HepG2 (cell line): ENCODE measurements at regions not wholly inside any gene's neighbourhood (a gene's known extent, or its start where the extent isn't known, plus 50 kb on each side); places are given as distances from the start of the nearest gene placed in this dataset.

Source experiments
- ATAC-seq: fragments of 200-7000 bp; cut with Tn5 transposase; 3 replicates; pipeline ENCODE4 v1.9.1; 2020; ENCODE audit warnings: mild to moderate bottlenecking, moderate library complexity
- BruUV-seq: library from RNA; stranded (reverse); fragments of 400-500 nt; replicated peaks from 2 replicates; lab custom pipeline; 2021; lab: Mats Ljungman, UMichigan
- CTCF ChIA-PET: fragments of 300-600 bp; formaldehyde crosslinking; extraction: SDS; loops from one replicate; lab custom pipeline; 2021; ENCODE audit warnings: low total read pairs, inconsistent platforms, low intra/inter-chr PET ratio; lab: Yijun Ruan, JAX
- POLR2A ChIA-PET: fragments of 350-600 bp; sonication (Branson Sonifier 250); formaldehyde crosslinking; loops from one replicate; lab custom pipeline; 2020; ENCODE audit warnings: antibody characterized with exemption, inconsistent platforms; lab: Yijun Ruan, JAX
- DNase-seq: peaks from one replicate; pipeline ENCODE4 v3.0.0-alpha.2; 2015; ENCODE audit warnings: low spot score
- FAIRE-seq: peaks from 3 replicates; lab custom pipeline; 2011; peaks lifted over from hg19 to GRCh38; lab: Jason Lieb, UNC
- H2AFZ ChIP-seq: one replicate; pipeline ENCODE4 v1.6.1; 2011; ENCODE audit warnings: low read length, inconsistent platforms
- H3K27ac ChIP-seq: fragments of 300-600 bp; 3 replicates; pipeline ENCODE4 v1.8.0; 2011; ENCODE audit warnings: mixed run types, mild to moderate bottlenecking, mixed read lengths, low read length, inconsistent platforms; ENCODE audit not compliant: insufficient read depth; ENCODE audit errors: extremely low read length
- H3K27me3 ChIP-seq, 2 experiments: fragments of 200-600 bp in 1 of 2; 2 replicates in 1 of 2; 3 replicates in 1 of 2; pipeline versions ENCODE4 v1.6.0 to v1.8.0; 2011; ENCODE audit warnings: low read length in 2 of 2, mild to moderate bottlenecking in 2 of 2, moderate library complexity in 2 of 2, inconsistent platforms in 1 of 2; ENCODE audit not compliant: insufficient read depth in 2 of 2, control insufficient read depth in 1 of 2
- H3K36me3 ChIP-seq, 2 experiments: fragments of 200-600 bp in 1 of 2; replicated peaks in 1 of 2; 2 replicates in 1 of 2; 3 replicates in 1 of 2; pipeline versions ENCODE4 v1.5.1 to v1.8.0; 2011; ENCODE audit warnings: low read length in 2 of 2, inconsistent platforms in 1 of 2; ENCODE audit not compliant: insufficient read depth in 2 of 2, control insufficient read depth in 1 of 2
- H3K4me1 ChIP-seq: 2 replicates; pipeline ENCODE4 v1.5.1; 2012; ENCODE audit warnings: low read length, inconsistent platforms; ENCODE audit not compliant: insufficient read depth
- H3K4me2 ChIP-seq: 2 replicates; pipeline ENCODE4 v1.6.0; 2011; ENCODE audit warnings: low read depth, low read length, inconsistent platforms
- H3K4me3 ChIP-seq, 3 experiments: fragments of 200-600 bp in 1 of 3; sonication (generic), shearing (Covaris generic) in 1 of 3; replicated peaks in 1 of 3; 2 replicates each; pipeline ENCODE4 v1.5.1; 2011 to 2016; ENCODE audit warnings: low read length in 3 of 3, inconsistent platforms in 2 of 3, low read depth in 2 of 3, mild to moderate bottlenecking in 2 of 3, control low read depth in 1 of 3, mixed read lengths in 1 of 3; ENCODE audit not compliant: insufficient read depth in 1 of 3
- H3K79me2 ChIP-seq: one replicate; pipeline ENCODE4 v1.6.1; 2011; ENCODE audit warnings: low read length, inconsistent platforms; ENCODE audit not compliant: insufficient read depth
- H3K9ac ChIP-seq: 2 replicates; pipeline ENCODE4 v1.6.0; 2011; ENCODE audit warnings: mild to moderate bottlenecking, low read depth, low read length, inconsistent platforms; ENCODE audit not compliant: insufficient read depth
- H3K9me3 ChIP-seq: 2 replicates; pipeline ENCODE4 v1.5.1; 2012; ENCODE audit warnings: mild to moderate bottlenecking, low read length
- H4K20me1 ChIP-seq: 2 replicates; pipeline ENCODE4 v1.6.0; 2011; ENCODE audit warnings: inconsistent platforms, mild to moderate bottlenecking, low read length, moderate library complexity; ENCODE audit not compliant: insufficient read depth
- BHLHE40 ChIP-seq: IDR thresholded peaks from 2 replicates; pipeline ENCODE4 v1.6.1; 2011; ENCODE audit warnings: low read length, improper control_type of control experiment
- CCAR2 ChIP-seq: fragments of 200-400 bp; formaldehyde crosslinking; optimal IDR thresholded peaks from 2 replicates; pipeline ENCODE3; 2018; ENCODE audit warnings: low read depth, mild to moderate bottlenecking, low read length, moderate library complexity
- CENPT ChIP-seq: sonication (generic); formaldehyde crosslinking; IDR thresholded peaks from 2 replicates; pipeline ENCODE4 v1.8.0; 2022; ENCODE audit warnings: low read depth, mild to moderate bottlenecking, moderate library complexity, missing genetic modification reagents
- GABPB1 ChIP-seq: IDR thresholded peaks from 2 replicates; pipeline ENCODE4 v1.6.1; 2016; ENCODE audit warnings: mild to moderate bottlenecking, missing genetic modification reagents, moderate library complexity, missing compliant biosample characterization
- HHEX ChIP-seq: IDR thresholded peaks from 2 replicates; pipeline ENCODE4 v1.6.1; 2016; ENCODE audit warnings: control low read depth
- LBX2 ChIP-seq: sonication (generic); formaldehyde crosslinking; IDR thresholded peaks from 2 replicates; pipeline ENCODE4 v1.5.0; 2020; ENCODE audit warnings: missing genetic modification reagents, mild to moderate bottlenecking, borderline replicate concordance
- PHB2 ChIP-seq: fragments of 450-650 bp; IDR thresholded peaks from 2 replicates; pipeline ENCODE4 v1.6.1; 2018; ENCODE audit not compliant: partially characterized antibody
- POGK ChIP-seq: sonication (generic); formaldehyde crosslinking; conservative IDR thresholded peaks from 2 replicates; pipeline ENCODE4 v1.8.0; 2022; ENCODE audit warnings: mild to moderate bottlenecking, moderate library complexity, missing genetic modification reagents
- SMC3 ChIP-seq: IDR thresholded peaks from 2 replicates; pipeline ENCODE4 v1.6.1; 2011; ENCODE audit warnings: low read length, improper control_type of control experiment
- TP53 ChIP-seq: sonication (generic); formaldehyde crosslinking; conservative IDR thresholded peaks from 2 replicates; pipeline ENCODE4 v1.4.0; 2020; ENCODE audit warnings: missing genetic modification reagents
- ZNF451 ChIP-seq: sonication (generic); formaldehyde crosslinking; IDR thresholded peaks from 2 replicates; pipeline ENCODE4 v1.5.0; 2020; ENCODE audit warnings: mild to moderate bottlenecking, missing genetic modification reagents
- ZNF564 ChIP-seq: sonication (generic); formaldehyde crosslinking; IDR thresholded peaks from 2 replicates; pipeline ENCODE4 v1.8.1; 2023; ENCODE audit warnings: mild to moderate bottlenecking, missing genetic modification reagents
- WGBS: methylation state at CpG from one replicate; pipeline ENCODE4 v1.1.6; 2017; ENCODE audit warnings: low lambda C conversion rate; 5-methylcytosine and 5-hydroxymethylcytosine counted together
- in situ Hi-C: cut with HindIII; loops from 2 replicates; pipeline ENCODE4 v1.10.0; 2017; ENCODE audit warnings: low pct_unique_long_range_greater_than_20kb; ENCODE audit not compliant: extremely low pct_ligation_motif_present
- intact Hi-C: fragments of 100-400 bp; cut with micrococcal nuclease; formaldehyde crosslinking; loops from one replicate; pipeline ENCODE4 v1.10.0; 2022; ENCODE audit not compliant: unreplicated experiment
- TF ChIP-seq, protein P1 (sequence below): fragments of 450-650 bp; IDR thresholded peaks from 2 replicates; pipeline ENCODE4 v1.6.1; 2016
- TF ChIP-seq, protein P2 (sequence below): sonication (generic); formaldehyde crosslinking; IDR thresholded peaks from 2 replicates; pipeline ENCODE4 v1.5.1; 2020; ENCODE audit warnings: missing genetic modification reagents, mild to moderate bottlenecking, borderline replicate concordance

DNA sequence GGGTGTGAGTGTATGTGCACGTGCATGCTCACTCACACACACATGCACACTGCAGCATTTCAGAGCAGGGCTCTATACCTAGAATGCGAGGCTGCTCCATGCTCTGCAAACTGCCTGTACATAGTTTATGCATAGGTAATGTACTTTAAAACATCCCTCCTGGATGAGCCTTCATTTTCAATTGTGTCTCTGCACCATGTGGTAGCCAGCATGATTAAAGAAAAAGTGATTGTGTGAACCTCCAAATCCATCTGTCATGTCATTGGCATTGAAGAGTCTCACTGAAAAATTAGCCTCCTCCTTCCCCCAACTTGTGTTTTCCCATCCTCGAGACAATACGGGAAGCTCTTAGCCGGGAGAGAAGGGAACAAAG is 120.9 kb upstream of the SPATS2L start:
- Histone ChIP-seq H3K4me3 (no peak overlapping the region), H4K20me1 (no peaks in the 10 kb centered on the region), H2AFZ (no peak overlapping the region), H3K36me3 (no peaks in the 10 kb centered on the region), H3K79me2 (no peaks in the 10 kb centered on the region), H3K27me3 (peaks cover 0 to 22% of the 10 kb centered on the region in 2 experiments; a peak in 2 of 5 replicates), H3K9ac (no peak overlapping the region), H3K4me1 (peaks cover 18% of the 10 kb centered on the region), H3K27ac (no peak overlapping the region), H3K4me2 (no peak overlapping the region), H3K9me3 (no peaks in the 10 kb centered on the region)
- ChIA-PET CTCF (no interaction called here), POLR2A (no interaction called here)
- ATAC-seq (peak; percentile 59), DNase-seq (no peak), FAIRE-seq (no peak)
- intact Hi-C loops, result no loop called here
- WGBS, result 15% methylated on average over 5 of the region's 5 CpGs
- in situ Hi-C loops, result no loop called here
- no TSS peak for BruUV-seq
- TF ChIP-seq, protein P1, sequence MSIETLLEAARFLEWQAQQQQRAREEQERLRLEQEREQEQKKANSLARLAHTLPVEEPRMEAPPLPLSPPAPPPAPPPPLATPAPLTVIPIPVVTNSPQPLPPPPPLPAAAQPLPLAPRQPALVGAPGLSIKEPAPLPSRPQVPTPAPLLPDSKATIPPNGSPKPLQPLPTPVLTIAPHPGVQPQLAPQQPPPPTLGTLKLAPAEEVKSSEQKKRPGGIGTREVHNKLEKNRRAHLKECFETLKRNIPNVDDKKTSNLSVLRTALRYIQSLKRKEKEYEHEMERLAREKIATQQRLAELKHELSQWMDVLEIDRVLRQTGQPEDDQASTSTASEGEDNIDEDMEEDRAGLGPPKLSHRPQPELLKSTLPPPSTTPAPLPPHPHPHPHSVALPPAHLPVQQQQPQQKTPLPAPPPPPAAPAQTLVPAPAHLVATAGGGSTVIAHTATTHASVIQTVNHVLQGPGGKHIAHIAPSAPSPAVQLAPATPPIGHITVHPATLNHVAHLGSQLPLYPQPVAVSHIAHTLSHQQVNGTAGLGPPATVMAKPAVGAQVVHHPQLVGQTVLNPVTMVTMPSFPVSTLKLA, result peak; percentile 34
- peak; percentile 56 for TF ChIP-seq BHLHE40
- TF ChIP-seq, protein P2, sequence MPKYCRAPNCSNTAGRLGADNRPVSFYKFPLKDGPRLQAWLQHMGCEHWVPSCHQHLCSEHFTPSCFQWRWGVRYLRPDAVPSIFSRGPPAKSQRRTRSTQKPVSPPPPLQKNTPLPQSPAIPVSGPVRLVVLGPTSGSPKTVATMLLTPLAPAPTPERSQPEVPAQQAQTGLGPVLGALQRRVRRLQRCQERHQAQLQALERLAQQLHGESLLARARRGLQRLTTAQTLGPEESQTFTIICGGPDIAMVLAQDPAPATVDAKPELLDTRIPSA, result no peak

- intact Hi-C loops, result no loop called here
- Histone ChIP-seq H3K4me2 (no peak overlapping the region), H2AFZ (no peak overlapping the region), H3K9me3 (no peaks in the 10 kb centered on the region), H3K4me1 (peaks cover 18% of the 10 kb centered on the region), H3K9ac (no peak overlapping the region), H3K27ac (no peak overlapping the region), H3K27me3 (peaks cover 0 to 18% of the 10 kb centered on the region in 2 experiments; a peak in 2 of 5 replicates), H4K20me1 (no peaks in the 10 kb centered on the region), H3K4me3 (no peak overlapping the region), H3K79me2 (no peaks in the 10 kb centered on the region), H3K36me3 (no peaks in the 10 kb centered on the region)
- ATAC-seq (no peak), DNase-seq (no peak), FAIRE-seq (no peak)
- POLR2A ChIA-PET, result no interaction called here
- 16% methylated on average over 1 of the region's 1 CpG for WGBS
- in situ Hi-C loops, result no loop called here
- no TSS peak for BruUV-seq
- CTCF ChIA-PET, result no interaction called here
- TF ChIP-seq CCAR2 (no peak), POGK (no peak), LBX2 (no peak), ZNF564 (CRISPR knock-in tag) (no peak), HHEX (CRISPR knock-in tag) (no peak), SMC3 (no peak), CENPT (CRISPR knock-in tag) (no peak), ZNF451 (no peak), TP53 (CRISPR knock-in tag) (no peak), PHB2 (no peak), GABPB1 (CRISPR knock-in tag) (no peak)
Observed at GRCh38 chr2:200186002-200186401, 120.5 kb upstream of the SPATS2L start.
